ENCODE measurements at regions not wholly inside any gene's neighbourhood (a gene's known extent, or its start where the extent isn't known, plus 50 kb on each side); places are given as distances from the start of the nearest gene placed in this dataset.

DNA sequence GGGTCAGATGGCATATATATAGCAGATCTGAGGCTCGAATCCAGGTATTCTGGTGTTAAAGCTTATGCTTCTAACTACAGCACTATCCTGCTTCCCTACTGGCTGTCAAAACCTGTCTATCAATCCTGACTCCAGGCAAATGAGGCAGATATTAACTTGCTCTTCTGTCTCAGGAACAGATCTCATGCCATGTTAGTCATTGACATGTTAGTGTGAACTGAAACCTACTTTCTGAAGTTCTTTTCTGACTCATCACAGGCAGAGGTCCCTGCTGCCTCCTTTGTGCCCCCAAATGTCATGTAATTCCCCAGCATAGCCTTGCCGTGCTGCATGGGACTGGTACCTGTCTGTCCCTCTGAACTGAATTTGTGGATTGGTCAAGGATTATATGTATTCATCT lies 125.0 kb upstream of the SMAD3 start:
- WGBS, 2 donors, result 84 to 85% methylated on average over 2 of the region's 2 CpGs
- no peak overlapping the region for H3K9ac ChIP-seq (ENCODE audit: insufficient read depth in 1 of 2, low read length in 2 of 2)
- H3K36me3 ChIP-seq (ENCODE audit: control insufficient read depth in 4 of 4, insufficient read depth in 4 of 4, low read length in 4 of 4), result no peaks in the 10 kb centered on the region
- peaks cover 0 to 36% (median 0%) of the 10 kb centered on the region in 5 donors for H3K4me1 ChIP-seq (ENCODE audit: control insufficient read depth in 5 of 5, insufficient read depth in 5 of 5, low read length in 5 of 5)
- H3K4me3 ChIP-seq, result no peak overlapping the region
- peaks cover 0 to 6% (median 0%) of the 10 kb centered on the region in 3 donors for H3K27me3 ChIP-seq (ENCODE audit: control insufficient read depth in 3 of 3, insufficient read depth in 3 of 3, low read length in 2 of 3)
- TF ChIP-seq, protein P1, sequence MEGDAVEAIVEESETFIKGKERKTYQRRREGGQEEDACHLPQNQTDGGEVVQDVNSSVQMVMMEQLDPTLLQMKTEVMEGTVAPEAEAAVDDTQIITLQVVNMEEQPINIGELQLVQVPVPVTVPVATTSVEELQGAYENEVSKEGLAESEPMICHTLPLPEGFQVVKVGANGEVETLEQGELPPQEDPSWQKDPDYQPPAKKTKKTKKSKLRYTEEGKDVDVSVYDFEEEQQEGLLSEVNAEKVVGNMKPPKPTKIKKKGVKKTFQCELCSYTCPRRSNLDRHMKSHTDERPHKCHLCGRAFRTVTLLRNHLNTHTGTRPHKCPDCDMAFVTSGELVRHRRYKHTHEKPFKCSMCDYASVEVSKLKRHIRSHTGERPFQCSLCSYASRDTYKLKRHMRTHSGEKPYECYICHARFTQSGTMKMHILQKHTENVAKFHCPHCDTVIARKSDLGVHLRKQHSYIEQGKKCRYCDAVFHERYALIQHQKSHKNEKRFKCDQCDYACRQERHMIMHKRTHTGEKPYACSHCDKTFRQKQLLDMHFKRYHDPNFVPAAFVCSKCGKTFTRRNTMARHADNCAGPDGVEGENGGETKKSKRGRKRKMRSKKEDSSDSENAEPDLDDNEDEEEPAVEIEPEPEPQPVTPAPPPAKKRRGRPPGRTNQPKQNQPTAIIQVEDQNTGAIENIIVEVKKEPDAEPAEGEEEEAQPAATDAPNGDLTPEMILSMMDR (IDR thresholded peaks at IDR 0.05; ENCODE audit: control extremely low read depth, extremely low read depth), result no peak
- ATAC-seq (ENCODE audit: insufficient read depth, low FRiP score) (no peak), DNase-seq (no peak)
- no peaks in the 10 kb centered on the region for H3K9me3 ChIP-seq (ENCODE audit: control insufficient read depth in 4 of 4, insufficient read depth in 3 of 4, low read length in 3 of 4)
- H3K27ac ChIP-seq (ENCODE audit: low read depth in 1 of 2, low read length in 1 of 2), result no peak overlapping the region

DNA sequence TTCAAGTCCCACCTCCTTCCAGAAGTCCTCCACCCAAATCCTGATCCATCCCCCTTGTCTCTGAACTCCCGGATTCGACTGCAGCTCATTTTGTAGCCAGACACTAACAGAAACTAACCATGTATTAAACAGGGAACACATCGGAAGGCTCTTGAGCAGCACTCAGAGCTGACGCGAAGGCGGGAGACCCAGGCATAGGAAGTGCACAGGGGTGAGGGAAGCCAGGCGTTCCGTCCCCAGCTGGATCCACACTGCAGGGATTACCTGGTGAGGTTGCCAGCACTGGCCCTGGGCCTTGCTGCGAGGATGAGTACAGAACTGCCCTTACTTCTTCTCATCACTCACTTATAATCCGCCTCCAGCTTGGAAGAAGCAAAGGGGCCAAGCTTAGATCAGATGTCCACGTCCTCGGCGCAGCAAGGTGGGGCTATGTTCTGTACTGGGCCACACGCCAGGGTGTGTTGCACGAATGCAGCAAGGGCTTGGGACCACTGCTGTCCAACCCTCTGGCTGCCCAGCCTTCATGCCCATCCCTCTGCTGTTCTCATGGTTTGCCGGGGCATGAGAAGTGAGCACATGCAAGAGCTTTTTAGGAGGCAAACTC lies 124.2 kb upstream of the SMAD3 start:
- Histone ChIP-seq H3K36me3 (ENCODE audit: control insufficient read depth in 4 of 4, insufficient read depth in 4 of 4, low read length in 4 of 4) (no peaks in the 10 kb centered on the region), H3K27ac (ENCODE audit: low read depth in 1 of 2, low read length in 1 of 2) (no peak overlapping the region), H3K27me3 (ENCODE audit: control insufficient read depth in 3 of 3, insufficient read depth in 3 of 3, low read length in 2 of 3) (peaks cover 0 to 6% (median 0%) of the 10 kb centered on the region in 3 donors), H3K4me1 (ENCODE audit: control insufficient read depth in 5 of 5, insufficient read depth in 5 of 5, low read length in 5 of 5) (peaks cover 0 to 28% (median 0%) of the 10 kb centered on the region in 5 donors), H3K4me3 (no peak overlapping the region), H3K9me3 (ENCODE audit: control insufficient read depth in 4 of 4, insufficient read depth in 3 of 4, low read length in 3 of 4) (no peaks in the 10 kb centered on the region), H3K9ac (ENCODE audit: insufficient read depth in 1 of 2, low read length in 2 of 2) (no peak overlapping the region)
- ATAC-seq (ENCODE audit: insufficient read depth, low FRiP score) (no peak), DNase-seq (peak in 2 of 3 donors; percentile 24 to 31)
- WGBS, 2 donors, result 64 to 86% methylated on average over 16 of the region's 16 CpGs
- TF ChIP-seq, protein P1 (IDR thresholded peaks at IDR 0.05; ENCODE audit: control extremely low read depth, extremely low read depth), result no peak

DNA sequence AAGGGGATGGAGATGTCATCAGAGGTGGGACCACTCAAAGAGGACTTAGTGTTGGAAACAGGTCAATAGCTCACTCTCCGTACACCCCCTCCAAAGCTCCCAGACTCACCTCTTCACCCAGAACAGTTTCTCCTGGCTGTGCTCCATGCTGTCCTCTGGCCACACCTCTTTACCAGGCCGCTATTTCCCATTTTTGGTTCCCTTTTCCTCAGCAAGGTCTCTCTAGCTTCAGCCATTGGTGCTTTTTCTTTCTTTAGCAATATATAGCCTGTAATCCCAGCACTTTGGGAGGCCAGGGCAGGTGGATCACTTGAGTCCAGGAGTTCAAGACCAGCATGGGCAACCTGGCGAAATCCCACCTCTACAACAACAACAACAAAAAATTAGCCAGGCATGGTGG lies 123.6 kb upstream of the SMAD3 start:
- no peak for ATAC-seq (ENCODE audit: insufficient read depth, low FRiP score)
- 62 to 73% methylated on average over 3 of the region's 3 CpGs for WGBS, 2 donors
- Histone ChIP-seq H3K9ac (ENCODE audit: insufficient read depth in 1 of 2, low read length in 2 of 2) (no peak overlapping the region), H3K9me3 (ENCODE audit: control insufficient read depth in 4 of 4, insufficient read depth in 3 of 4, low read length in 3 of 4) (no peaks in the 10 kb centered on the region), H3K4me1 (ENCODE audit: control insufficient read depth in 5 of 5, insufficient read depth in 5 of 5, low read length in 5 of 5) (peaks cover 0 to 22% (median 0%) of the 10 kb centered on the region in 5 donors), H3K36me3 (ENCODE audit: control insufficient read depth in 4 of 4, insufficient read depth in 4 of 4, low read length in 4 of 4) (no peaks in the 10 kb centered on the region), H3K27me3 (ENCODE audit: control insufficient read depth in 3 of 3, insufficient read depth in 3 of 3, low read length in 2 of 3) (peaks cover 0 to 6% (median 0%) of the 10 kb centered on the region in 3 donors), H3K27ac (ENCODE audit: low read depth in 1 of 2, low read length in 1 of 2) (no peak overlapping the region), H3K4me3 (no peak overlapping the region)
- no peak for DNase-seq
- TF ChIP-seq, protein P1 (IDR thresholded peaks at IDR 0.05; ENCODE audit: control extremely low read depth, extremely low read depth), result no peak
